GM23338 (cell line): ENCODE measurements at regions not wholly inside any gene's neighbourhood (a gene's known extent, or its start where the extent isn't known, plus 50 kb on each side); places are given as distances from the start of the nearest gene placed in this dataset.

ENCODE experiments used
- EZH2 ChIP-seq: fragments of 200-600 bp; sonication (generic); IDR thresholded peaks from one replicate; pipeline ENCODE4 v1.8.0; 2017; ENCODE audit warnings: antibody characterized with exemption, mild to moderate bottlenecking, low read depth; ENCODE audit not compliant: unreplicated experiment
- POLR2AphosphoS5 ChIP-seq: IDR thresholded peaks from 2 replicates; pipeline ENCODE4 v1.6.1; 2016; ENCODE audit warnings: antibody characterized with exemption, low read depth
- ZNF331 ChIP-seq: fragments of 250-450 bp; sonication (Bioruptor Pico); IDR thresholded peaks from 2 replicates; pipeline ENCODE4 v1.5.0; 2020; ENCODE audit warnings: low read depth, mild to moderate bottlenecking, moderate library complexity
- TF ChIP-seq, protein P1 (sequence below), 2 experiments: fragments of 200-600 bp in 1 of 2; sonication (generic) in 1 of 2; conservative IDR thresholded peaks; 2 replicates each; pipeline versions ENCODE4 v1.5.1 to v1.6.1; 2016 to 2017; ENCODE audit warnings: antibody characterized with exemption in 2 of 2, low read depth in 2 of 2, mild to moderate bottlenecking in 2 of 2, moderate library complexity in 1 of 2

DNA sequence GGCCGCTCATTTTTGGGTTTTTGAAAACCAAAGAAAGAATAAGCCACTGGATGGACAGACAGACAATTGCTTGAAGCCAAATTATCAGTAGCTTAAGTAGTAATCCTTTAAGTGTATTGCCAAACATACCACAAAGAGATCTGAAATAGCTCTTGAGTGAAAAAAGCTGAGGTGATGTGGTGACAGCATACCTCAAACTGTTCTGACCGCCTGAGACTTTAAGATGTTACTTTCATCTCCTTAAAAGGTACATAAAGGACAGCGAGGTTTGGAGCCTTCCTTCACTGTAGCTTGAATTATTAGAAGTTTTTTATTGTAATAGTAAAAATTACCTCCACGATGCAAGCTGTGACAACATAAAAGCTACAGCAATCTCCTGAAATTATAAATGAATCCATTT is 271.5 kb upstream of the FAM241A start:
- TF ChIP-seq, protein P1, sequence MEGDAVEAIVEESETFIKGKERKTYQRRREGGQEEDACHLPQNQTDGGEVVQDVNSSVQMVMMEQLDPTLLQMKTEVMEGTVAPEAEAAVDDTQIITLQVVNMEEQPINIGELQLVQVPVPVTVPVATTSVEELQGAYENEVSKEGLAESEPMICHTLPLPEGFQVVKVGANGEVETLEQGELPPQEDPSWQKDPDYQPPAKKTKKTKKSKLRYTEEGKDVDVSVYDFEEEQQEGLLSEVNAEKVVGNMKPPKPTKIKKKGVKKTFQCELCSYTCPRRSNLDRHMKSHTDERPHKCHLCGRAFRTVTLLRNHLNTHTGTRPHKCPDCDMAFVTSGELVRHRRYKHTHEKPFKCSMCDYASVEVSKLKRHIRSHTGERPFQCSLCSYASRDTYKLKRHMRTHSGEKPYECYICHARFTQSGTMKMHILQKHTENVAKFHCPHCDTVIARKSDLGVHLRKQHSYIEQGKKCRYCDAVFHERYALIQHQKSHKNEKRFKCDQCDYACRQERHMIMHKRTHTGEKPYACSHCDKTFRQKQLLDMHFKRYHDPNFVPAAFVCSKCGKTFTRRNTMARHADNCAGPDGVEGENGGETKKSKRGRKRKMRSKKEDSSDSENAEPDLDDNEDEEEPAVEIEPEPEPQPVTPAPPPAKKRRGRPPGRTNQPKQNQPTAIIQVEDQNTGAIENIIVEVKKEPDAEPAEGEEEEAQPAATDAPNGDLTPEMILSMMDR (conservative IDR thresholded peaks at IDR 0.05; ENCODE audit: low read depth in 2 of 2): no peak
- no peak for TF ChIP-seq POLR2AphosphoS5
- no peak for TF ChIP-seq EZH2
- no peak for TF ChIP-seq ZNF331 (CRISPR knock-in tag)
